Skeletal muscle tissue (tissue), 3 donors: ENCODE measurements at regions not wholly inside any gene's neighbourhood (a gene's known extent, or its start where the extent isn't known, plus 50 kb on each side); places are given as distances from the start of the nearest gene placed in this dataset.

Experiments used
- H3K27ac ChIP-seq: one replicate; pipeline ENCODE4 v1.7.0; 2013; ENCODE audit warnings: mild to moderate bottlenecking, low read depth, low read length, inconsistent platforms
- H3K27me3 ChIP-seq, 3 donors: one replicate each; pipeline ENCODE4 v1.7.0; 2013; ENCODE audit warnings: low read length in 3 of 3; ENCODE audit not compliant: control insufficient read depth in 3 of 3, insufficient read depth in 3 of 3
- H3K36me3 ChIP-seq, 3 donors: one replicate each; pipeline ENCODE4 v1.7.0; 2013; ENCODE audit warnings: low read length in 3 of 3; ENCODE audit not compliant: control insufficient read depth in 3 of 3, insufficient read depth in 3 of 3
- H3K4me1 ChIP-seq, 3 donors: one replicate each; pipeline ENCODE4 v1.7.0; 2013; ENCODE audit warnings: low read length in 3 of 3, mild to moderate bottlenecking in 3 of 3; ENCODE audit not compliant: control insufficient read depth in 3 of 3, insufficient read depth in 3 of 3
- H3K4me3 ChIP-seq, 3 donors: one replicate each; pipeline ENCODE4 v1.7.0; 2013; ENCODE audit warnings: low read length in 3 of 3
- H3K9ac ChIP-seq, 3 donors: one replicate each; pipeline ENCODE4 v1.7.0; 2013; ENCODE audit warnings: low read length in 3 of 3, mild to moderate bottlenecking in 3 of 3, moderate library complexity in 2 of 3, low read depth in 1 of 3
- H3K9me3 ChIP-seq, 3 donors: one replicate each; pipeline ENCODE4 v1.7.0; 2013; ENCODE audit warnings: low read length in 3 of 3; ENCODE audit not compliant: control insufficient read depth in 3 of 3
- donor health status: Osteomylitis.

- Histone ChIP-seq H3K9ac (no peak overlapping the region), H3K4me3 (no peak overlapping the region), H3K9me3 (no peaks in the 10 kb centered on the region), H3K36me3 (no peaks in the 10 kb centered on the region), H3K27me3 (peaks cover 0 to 9% (median 7%) of the 10 kb centered on the region in 3 donors), H3K27ac (no peak overlapping the region), H3K4me1 (no peaks in the 10 kb centered on the region)
These were observed 370.4 kb downstream of the IRX2 start for GRCh38 chr5:2381070-2381469.

- no peaks in the 10 kb centered on the region for H3K9me3 ChIP-seq
- H3K4me3 ChIP-seq: no peak overlapping the region
- no peaks in the 10 kb centered on the region for H3K36me3 ChIP-seq
- H3K27me3 ChIP-seq: peaks cover 0 to 9% (median 7%) of the 10 kb centered on the region in 3 donors
- H3K9ac ChIP-seq: no peak overlapping the region
- H3K4me1 ChIP-seq: no peaks in the 10 kb centered on the region
- H3K27ac ChIP-seq: no peak overlapping the region
These were observed 372.5 kb downstream of the IRX2 start for GRCh38 chr5:2378976-2379375.

GRCh38 chr5:2378108-2378507 is 373.4 kb downstream of the IRX2 start:
- Histone ChIP-seq H3K4me1 (no peaks in the 10 kb centered on the region), H3K9me3 (no peaks in the 10 kb centered on the region), H3K9ac (no peak overlapping the region), H3K27me3 (peaks cover 0 to 4% (median 0%) of the 10 kb centered on the region in 3 donors), H3K36me3 (no peaks in the 10 kb centered on the region), H3K4me3 (no peak overlapping the region), H3K27ac (no peak overlapping the region)

GRCh38 chr5:2376486-2376885 is 375.0 kb downstream of the IRX2 start:
- no peaks in the 10 kb centered on the region for H3K27me3 ChIP-seq
- H3K27ac ChIP-seq: no peak overlapping the region
- no peak overlapping the region for H3K4me3 ChIP-seq
- H3K9me3 ChIP-seq: peaks cover 0 to 5% (median 0%) of the 10 kb centered on the region in 3 donors
- H3K4me1 ChIP-seq: no peaks in the 10 kb centered on the region
- no peak overlapping the region for H3K9ac ChIP-seq
- H3K36me3 ChIP-seq: no peaks in the 10 kb centered on the region

GRCh38 chr5:2375757-2376250 is 375.7 kb downstream of the IRX2 start:
- Histone ChIP-seq H3K27me3 (no peaks in the 10 kb centered on the region), H3K9me3 (peaks cover 0 to 5% (median 0%) of the 10 kb centered on the region in 3 donors), H3K36me3 (no peaks in the 10 kb centered on the region), H3K9ac (no peak overlapping the region), H3K27ac (no peak overlapping the region), H3K4me1 (no peaks in the 10 kb centered on the region), H3K4me3 (no peak overlapping the region)

GRCh38 chr5:2375291-2375690 is 376.2 kb downstream of the IRX2 start:
- H3K4me3 ChIP-seq: no peak overlapping the region
- no peaks in the 10 kb centered on the region for H3K27me3 ChIP-seq
- H3K4me1 ChIP-seq: no peaks in the 10 kb centered on the region
- H3K9me3 ChIP-seq: peaks cover 0 to 5% (median 0%) of the 10 kb centered on the region in 3 donors
- H3K36me3 ChIP-seq: no peaks in the 10 kb centered on the region
- no peak overlapping the region for H3K27ac ChIP-seq
- H3K9ac ChIP-seq: no peak overlapping the region

- H3K9ac ChIP-seq: no peak overlapping the region
- H3K27me3 ChIP-seq: no peaks in the 10 kb centered on the region
- H3K4me1 ChIP-seq: no peaks in the 10 kb centered on the region
- H3K4me3 ChIP-seq: no peak overlapping the region
- no peak overlapping the region for H3K27ac ChIP-seq
- no peaks in the 10 kb centered on the region for H3K36me3 ChIP-seq
- H3K9me3 ChIP-seq: peaks cover 0 to 5% (median 0%) of the 10 kb centered on the region in 3 donors
These were observed 376.8 kb downstream of the IRX2 start for GRCh38 chr5:2374703-2375102.

- no peaks in the 10 kb centered on the region for H3K36me3 ChIP-seq
- peaks cover 0 to 14% (median 0%) of the 10 kb centered on the region in 3 donors for H3K9me3 ChIP-seq
- no peak overlapping the region for H3K4me3 ChIP-seq
- H3K27ac ChIP-seq: no peak overlapping the region
- peaks cover 0 to 4% (median 0%) of the 10 kb centered on the region in 3 donors for H3K27me3 ChIP-seq
- H3K4me1 ChIP-seq: no peaks in the 10 kb centered on the region
- no peak overlapping the region for H3K9ac ChIP-seq
These were observed 377.8 kb downstream of the IRX2 start for GRCh38 chr5:2373631-2374030.

- H3K9me3 ChIP-seq: peaks cover 0 to 14% (median 0%) of the 10 kb centered on the region in 3 donors
- H3K36me3 ChIP-seq: no peaks in the 10 kb centered on the region
- H3K4me1 ChIP-seq: no peaks in the 10 kb centered on the region
These were observed 380.1 kb downstream of the IRX2 start for GRCh38 chr5:2371419-2371710.

GRCh38 chr5:2370626-2371418 is 380.7 kb downstream of the IRX2 start:
- peaks cover 0 to 14% (median 0%) of the 10 kb centered on the region in 3 donors for H3K9me3 ChIP-seq
- H3K27ac ChIP-seq: no peak overlapping the region
- no peak overlapping the region for H3K9ac ChIP-seq
- H3K27me3 ChIP-seq: peaks cover 0 to 4% (median 0%) of the 10 kb centered on the region in 3 donors
- no peaks in the 10 kb centered on the region for H3K36me3 ChIP-seq
- no peaks in the 10 kb centered on the region for H3K4me1 ChIP-seq
- no peak overlapping the region for H3K4me3 ChIP-seq

More at GRCh38 chr5:2371419-2371710, 380.1 kb downstream of the IRX2 start:
- no peak overlapping the region for H3K27ac ChIP-seq
- H3K27me3 ChIP-seq: peaks cover 0 to 4% (median 0%) of the 10 kb centered on the region in 3 donors
- no peak overlapping the region for H3K9ac ChIP-seq
- no peak overlapping the region for H3K4me3 ChIP-seq
